HEK293 (cell line): ENCODE measurements at regions not wholly inside any gene's neighbourhood (a gene's known extent, or its start where the extent isn't known, plus 50 kb on each side); places are given as distances from the start of the nearest gene placed in this dataset.

Experiments
- CTCF ChIP-seq: fragments of 450-650 bp; formaldehyde crosslinking; IDR thresholded peaks from 2 replicates; pipeline ENCODE4 v1.5.1; 2016; ENCODE audit warnings: missing biosample characterization, missing genetic modification characterization
- HOXA7 ChIP-seq: sonication (generic); formaldehyde crosslinking; IDR thresholded peaks from 2 replicates; pipeline ENCODE4 v1.8.1; 2022; ENCODE audit warnings: missing genetic modification reagents, borderline replicate concordance
- SCRT1 ChIP-seq: fragments of 450-650 bp; formaldehyde crosslinking; IDR thresholded peaks from 2 replicates; pipeline ENCODE4 v1.5.1; 2016; ENCODE audit warnings: missing biosample characterization, missing genetic modification characterization, borderline replicate concordance
- ZNF623 ChIP-seq: fragments of 450-650 bp; formaldehyde crosslinking; IDR thresholded peaks from 2 replicates; pipeline ENCODE4 v1.5.1; 2016; ENCODE audit warnings: missing biosample characterization, missing genetic modification characterization
- ZNF785 ChIP-seq: fragments of 450-650 bp; formaldehyde crosslinking; IDR thresholded peaks from 2 replicates; pipeline ENCODE4 v1.5.1; 2016; ENCODE audit warnings: missing biosample characterization, missing genetic modification characterization

- TF ChIP-seq ZNF623 (tag by site-specific recombination) (no peak), SCRT1 (tag by site-specific recombination) (no peak), HOXA7 (CRISPR knock-in tag) (no peak), CTCF (tag by site-specific recombination) (no peak), ZNF785 (tag by site-specific recombination) (no peak)
Measured at GRCh38 chr11:39304586-39304985, 2154.9 kb downstream of the LRRC4C start.
